Cardiac fibroblast (primary cell): ENCODE measurements at regions not wholly inside any gene's neighbourhood (a gene's known extent, or its start where the extent isn't known, plus 50 kb on each side); places are given as distances from the start of the nearest gene placed in this dataset.

Experiments
- DNase-seq, 2 donors: peaks; one replicate each; pipeline versions ENCODE4 v3.0.0 to v3.0.0-alpha.2; 2010; ENCODE audit warnings: low read depth in 2 of 2
- H3K4me3 ChIP-seq, 2 donors: replicated peaks in 1 of 2; 1 replicate in 1 of 2; 2 replicates in 1 of 2; pipeline ENCODE4 v1.5.1; 2011; ENCODE audit warnings: low read depth in 2 of 2, low read length in 2 of 2, mild to moderate bottlenecking in 2 of 2, moderate library complexity in 1 of 2
- TF ChIP-seq, protein P1 (sequence below): IDR thresholded peaks from one replicate; pipeline ENCODE4 v1.5.1; 2011; ENCODE audit warnings: low read depth, mild to moderate bottlenecking, low read length, inconsistent platforms

DNA sequence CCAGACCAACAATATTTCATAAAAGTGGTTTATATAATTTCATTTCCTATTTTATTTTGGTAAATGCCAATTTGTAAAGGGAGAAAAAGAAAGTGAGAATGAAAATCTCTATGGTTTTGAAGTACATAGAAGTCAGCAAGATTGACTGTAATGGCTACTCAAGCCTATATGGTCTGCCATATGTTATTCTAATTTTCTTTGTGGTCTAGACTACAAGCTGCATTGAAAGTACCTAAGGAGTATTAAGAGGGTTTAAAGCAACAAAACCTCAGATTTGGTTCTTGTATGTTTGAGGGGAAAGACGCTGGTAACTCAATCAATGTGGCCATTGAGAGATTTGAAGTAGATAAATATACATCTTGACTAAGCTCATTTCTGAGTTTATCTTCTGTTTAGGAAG lies 193.5 kb upstream of the EYA4 start:
- no peak for DNase-seq
- H3K4me3 ChIP-seq, result no peak overlapping the region
- TF ChIP-seq, protein P1, sequence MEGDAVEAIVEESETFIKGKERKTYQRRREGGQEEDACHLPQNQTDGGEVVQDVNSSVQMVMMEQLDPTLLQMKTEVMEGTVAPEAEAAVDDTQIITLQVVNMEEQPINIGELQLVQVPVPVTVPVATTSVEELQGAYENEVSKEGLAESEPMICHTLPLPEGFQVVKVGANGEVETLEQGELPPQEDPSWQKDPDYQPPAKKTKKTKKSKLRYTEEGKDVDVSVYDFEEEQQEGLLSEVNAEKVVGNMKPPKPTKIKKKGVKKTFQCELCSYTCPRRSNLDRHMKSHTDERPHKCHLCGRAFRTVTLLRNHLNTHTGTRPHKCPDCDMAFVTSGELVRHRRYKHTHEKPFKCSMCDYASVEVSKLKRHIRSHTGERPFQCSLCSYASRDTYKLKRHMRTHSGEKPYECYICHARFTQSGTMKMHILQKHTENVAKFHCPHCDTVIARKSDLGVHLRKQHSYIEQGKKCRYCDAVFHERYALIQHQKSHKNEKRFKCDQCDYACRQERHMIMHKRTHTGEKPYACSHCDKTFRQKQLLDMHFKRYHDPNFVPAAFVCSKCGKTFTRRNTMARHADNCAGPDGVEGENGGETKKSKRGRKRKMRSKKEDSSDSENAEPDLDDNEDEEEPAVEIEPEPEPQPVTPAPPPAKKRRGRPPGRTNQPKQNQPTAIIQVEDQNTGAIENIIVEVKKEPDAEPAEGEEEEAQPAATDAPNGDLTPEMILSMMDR, result no peak

DNA sequence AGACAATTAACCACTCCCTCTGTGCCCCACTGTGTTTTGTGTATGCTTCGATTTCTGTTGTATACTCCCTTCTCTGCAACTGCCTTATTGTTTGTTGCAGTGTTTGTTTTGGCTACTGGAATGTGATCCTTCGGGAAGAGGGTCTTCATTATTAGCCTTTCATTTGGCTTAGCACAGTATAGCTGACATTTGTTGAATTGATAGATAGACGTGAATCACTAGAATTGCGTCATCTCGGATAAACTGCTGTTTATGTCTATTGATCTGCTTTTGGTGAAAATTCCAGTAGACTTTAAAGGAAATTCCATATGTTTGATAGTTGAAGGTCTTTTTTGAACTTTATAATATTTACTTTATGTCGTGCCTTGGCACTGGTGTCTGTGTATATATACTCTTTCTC lies 189.9 kb upstream of the EYA4 start:
- DNase-seq, result no peak
- TF ChIP-seq, protein P1, result no peak
- H3K4me3 ChIP-seq, result no peak overlapping the region

DNA sequence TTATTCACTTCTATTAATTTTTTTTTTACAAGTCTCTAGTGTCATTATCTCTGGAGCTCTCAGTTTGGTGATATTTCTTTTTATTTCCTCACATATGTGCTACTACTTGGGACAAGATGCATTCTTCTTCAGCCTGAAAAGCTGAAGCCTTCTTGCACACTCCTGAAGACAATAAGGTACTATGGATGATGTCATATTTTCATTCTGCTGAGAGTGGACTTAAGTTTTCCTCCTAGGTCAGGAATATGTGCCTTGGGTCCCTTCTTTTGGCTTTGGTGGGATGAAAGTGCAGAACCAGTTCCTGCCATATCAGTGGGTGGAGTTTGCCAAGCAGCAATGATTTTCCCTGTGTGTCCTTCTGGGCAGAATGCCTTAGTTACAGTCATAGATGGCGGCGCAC lies 188.7 kb upstream of the EYA4 start:
- TF ChIP-seq, protein P1, result no peak
- H3K4me3 ChIP-seq, result no peak overlapping the region
- no peak for DNase-seq

DNA sequence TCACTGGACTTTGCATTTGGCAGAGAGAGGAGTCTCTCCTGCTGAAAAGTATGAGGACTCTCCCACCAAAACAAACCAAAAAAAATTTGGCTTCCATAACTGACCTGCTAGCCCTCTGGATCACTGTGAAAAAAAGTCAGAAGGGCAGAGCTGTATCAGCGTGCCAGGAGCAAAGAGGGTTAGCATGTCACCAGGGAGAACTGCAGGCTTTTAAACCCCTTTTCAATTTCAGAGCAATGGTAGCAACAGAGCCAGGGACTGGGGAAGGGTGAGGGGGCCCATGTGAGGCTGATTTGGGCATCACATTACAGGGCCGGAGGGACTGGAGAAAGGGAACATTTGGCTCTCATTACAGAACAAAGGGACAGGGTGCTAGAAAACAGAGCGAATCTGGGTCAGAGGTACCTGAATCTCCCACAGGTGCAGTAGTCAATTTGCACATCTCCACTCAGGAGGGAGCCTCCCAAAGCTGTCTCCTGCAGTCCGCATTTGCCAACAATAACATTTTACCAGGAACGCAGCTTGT lies 185.7 kb upstream of the EYA4 start:
- TF ChIP-seq, protein P1, result no peak
- no peak overlapping the region for H3K4me3 ChIP-seq
- no peak for DNase-seq

DNA sequence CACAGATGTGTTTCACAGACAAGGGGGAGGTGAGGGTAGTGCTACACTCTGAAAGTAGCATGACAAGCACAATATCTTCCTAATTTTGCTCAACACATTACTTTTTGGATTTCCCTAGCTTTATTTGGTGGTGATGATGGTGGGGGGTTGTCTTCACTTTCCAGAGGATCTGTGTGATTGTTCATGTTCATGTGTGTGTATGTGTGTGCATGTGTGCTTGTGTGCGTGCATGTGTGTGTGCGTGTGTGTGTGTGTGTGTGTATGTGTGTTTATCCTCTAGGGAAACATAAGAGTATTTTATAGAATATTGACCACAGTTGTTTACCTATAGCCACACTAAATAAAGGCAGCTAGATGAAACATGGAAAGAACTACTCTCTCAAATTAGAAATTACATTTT lies 183.8 kb upstream of the EYA4 start:
- TF ChIP-seq, protein P1, result no peak
- H3K4me3 ChIP-seq, result no peak overlapping the region

DNA sequence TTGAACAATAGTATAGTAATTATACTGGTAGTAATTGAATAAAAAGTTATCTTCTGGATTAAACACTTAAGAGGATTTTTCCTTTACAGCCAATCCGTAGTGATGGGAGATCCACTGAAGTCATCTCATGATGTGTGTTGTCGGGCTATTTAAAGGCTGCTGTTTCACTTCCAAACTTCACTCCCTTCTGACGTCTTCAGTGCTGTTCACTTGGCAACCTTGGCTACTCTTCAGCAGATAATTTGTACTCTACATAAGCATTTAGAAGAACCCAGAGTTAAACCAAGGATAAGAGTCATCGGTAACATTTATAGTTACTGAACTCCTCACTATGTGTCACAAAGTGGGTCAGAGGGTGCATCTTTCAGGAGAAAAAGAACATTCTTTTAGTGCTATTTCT lies 179.1 kb upstream of the EYA4 start:
- DNase-seq, result peak; percentile 86 to 89
- TF ChIP-seq, protein P1, result no peak
- H3K4me3 ChIP-seq, result no peak overlapping the region

More for the DNA sequence above, 183.8 kb upstream of the EYA4 start:
- no peak for DNase-seq

DNA sequence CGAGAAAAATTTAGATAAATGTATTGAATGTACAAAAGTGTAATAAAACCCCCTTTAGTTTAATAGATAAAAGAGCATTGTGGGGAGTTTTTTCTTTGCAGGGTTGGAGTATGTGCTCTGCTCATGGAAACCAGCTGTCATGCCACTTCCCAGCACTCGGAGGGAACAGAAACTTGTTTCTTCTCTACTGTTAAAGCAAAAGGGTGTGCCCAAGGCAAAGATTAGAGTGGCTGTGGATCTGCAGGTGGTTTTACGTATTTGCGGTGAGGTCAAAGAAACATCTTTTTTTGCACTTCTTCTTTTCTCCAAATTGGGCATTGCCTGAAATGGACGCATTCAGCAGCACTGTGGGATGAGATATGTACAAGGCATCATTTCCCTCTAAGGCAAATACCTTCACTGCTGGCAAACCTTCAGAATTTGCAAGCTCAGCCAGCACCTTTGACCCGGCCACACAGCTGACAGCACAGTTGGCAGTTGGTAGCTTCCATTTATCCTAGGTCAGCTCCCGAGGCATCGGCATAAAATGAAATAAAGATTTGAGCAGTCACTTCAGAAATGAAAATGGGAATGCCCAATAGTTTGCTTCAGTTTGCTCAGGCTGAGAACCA lies 178.4 kb upstream of the EYA4 start:
- no peak overlapping the region for H3K4me3 ChIP-seq
- TF ChIP-seq, protein P1, result no peak
- DNase-seq, result peak; percentile 1 to 12
